ENCODE measurements at regions not wholly inside any gene's neighbourhood (a gene's known extent, or its start where the extent isn't known, plus 50 kb on each side); places are given as distances from the start of the nearest gene placed in this dataset.

- no peak for DNase-seq
Observed at GRCh38 chr18:59752666-59753065, 55.4 kb upstream of the CCBE1 start.

GRCh38 chr18:59751186-59751585, 54.0 kb upstream of the CCBE1 start:
- no peak for DNase-seq

- DNase-seq = no peak
Observed at GRCh38 chr18:59748628-59749360, 51.6 kb upstream of the CCBE1 start.

All from activated CD4-positive, alpha-beta T cell treated with anti-CD3 and anti-CD28 coated beads for 1 hour (primary cell).